SK-N-SH treated with all-trans-retinoic acid at 6 μM for 48 hours (cell line): ENCODE measurements at regions not wholly inside any gene's neighbourhood (a gene's known extent, or its start where the extent isn't known, plus 50 kb on each side); places are given as distances from the start of the nearest gene placed in this dataset.

Experiments used
- ARNTL ChIP-seq: fragments of 450-650 bp; formaldehyde crosslinking; IDR thresholded peaks from 2 replicates; pipeline ENCODE4 v1.5.0; 2020; ENCODE audit warnings: low read depth, mild to moderate bottlenecking, moderate library complexity, borderline replicate concordance
- CREB5 ChIP-seq: fragments of 250-450 bp; sonication (Bioruptor Pico); IDR thresholded peaks from 2 replicates; pipeline ENCODE4 v1.5.1; 2020; ENCODE audit warnings: low read depth, mild to moderate bottlenecking, moderate library complexity
- CSRNP3 ChIP-seq: fragments of 250-450 bp; sonication (Bioruptor Pico); IDR thresholded peaks from 2 replicates; pipeline ENCODE4 v1.5.1; 2021; ENCODE audit warnings: mild to moderate bottlenecking, moderate library complexity
- ESRRG ChIP-seq: fragments of 250-450 bp; sonication (Bioruptor Pico); IDR thresholded peaks from 2 replicates; pipeline ENCODE4 v1.6.1; 2021; ENCODE audit warnings: mild to moderate bottlenecking
- OSR1 ChIP-seq: fragments of 250-450 bp; sonication (Bioruptor Pico); IDR thresholded peaks from 2 replicates; pipeline ENCODE4 v1.8.0; 2022; ENCODE audit warnings: moderate library complexity, mild to moderate bottlenecking, inconsistent platforms
- PATZ1 ChIP-seq: fragments of 250-450 bp; sonication (Bioruptor Pico); IDR thresholded peaks from 2 replicates; pipeline ENCODE4 v1.8.0; 2020; ENCODE audit warnings: mild to moderate bottlenecking, moderate library complexity, borderline replicate concordance
- TCF4 ChIP-seq: fragments of 250-450 bp; sonication (Bioruptor Pico); IDR thresholded peaks from 2 replicates; pipeline ENCODE4 v1.8.0; 2021; ENCODE audit warnings: mild to moderate bottlenecking, moderate library complexity, borderline replicate concordance
- ZC3H10 ChIP-seq: fragments of 250-450 bp; sonication (Bioruptor Pico); IDR thresholded peaks from 2 replicates; pipeline ENCODE4 v1.5.1; 2021; ENCODE audit warnings: mild to moderate bottlenecking, moderate library complexity

GRCh38 chr9:102044133-102044532, 305.7 kb upstream of the GRIN3A start:
- TF ChIP-seq PATZ1 (CRISPR knock-in tag) (no peak), CSRNP3 (CRISPR knock-in tag) (no peak), ESRRG (CRISPR knock-in tag) (no peak), ARNTL (CRISPR knock-in tag) (no peak), OSR1 (CRISPR knock-in tag) (no peak), CREB5 (CRISPR knock-in tag) (no peak), TCF4 (no peak), ZC3H10 (no peak)
